GM23248 (cell line): ENCODE measurements at regions not wholly inside any gene's neighbourhood (a gene's known extent, or its start where the extent isn't known, plus 50 kb on each side); places are given as distances from the start of the nearest gene placed in this dataset.

Experiments
- DNase-seq: peaks from one replicate; pipeline ENCODE4 v3.0.0-alpha.2; 2015
- H2AFZ ChIP-seq: fragments of 200-600 bp; sonication (generic); 2 replicates; pipeline ENCODE4 v1.6.1; 2016; ENCODE audit warnings: antibody characterized with exemption
- H3F3A ChIP-seq: fragments of 200-600 bp; sonication (generic); 2 replicates; pipeline ENCODE4 v1.6.1; 2016; ENCODE audit warnings: mild to moderate bottlenecking, antibody characterized with exemption, mixed run types; ENCODE audit not compliant: insufficient read depth
- H3K27ac ChIP-seq: fragments of 200-600 bp; sonication (generic); 2 replicates; pipeline ENCODE4 v1.5.1; 2016; ENCODE audit warnings: mild to moderate bottlenecking
- H3K27me3 ChIP-seq: fragments of 200-600 bp; sonication (generic); replicated peaks from 2 replicates; pipeline ENCODE4 v1.6.1; 2016; ENCODE audit warnings: mild to moderate bottlenecking; ENCODE audit not compliant: insufficient read depth
- H3K36me3 ChIP-seq: fragments of 200-600 bp; sonication (generic); 2 replicates; pipeline ENCODE4 v1.6.1; 2016; ENCODE audit warnings: low read depth, mild to moderate bottlenecking
- H3K4me1 ChIP-seq: fragments of 200-600 bp; sonication (generic); 2 replicates; pipeline ENCODE4 v1.6.1; 2016; ENCODE audit warnings: mild to moderate bottlenecking; ENCODE audit not compliant: insufficient read depth
- H3K4me2 ChIP-seq: fragments of 200-600 bp; sonication (generic); one replicate; pipeline ENCODE4 v1.6.1; 2016; ENCODE audit warnings: mild to moderate bottlenecking; ENCODE audit not compliant: unreplicated experiment
- H3K4me3 ChIP-seq: fragments of 200-600 bp; sonication (generic); 2 replicates; pipeline ENCODE4 v1.5.1; 2016; ENCODE audit warnings: mild to moderate bottlenecking
- H3K79me2 ChIP-seq: fragments of 200-600 bp; sonication (generic); 2 replicates; pipeline ENCODE4 v1.6.1; 2016; ENCODE audit warnings: mild to moderate bottlenecking; ENCODE audit not compliant: insufficient read depth
- H3K9ac ChIP-seq: fragments of 200-600 bp; sonication (generic); 2 replicates; pipeline ENCODE4 v1.6.1; 2016; ENCODE audit warnings: mild to moderate bottlenecking
- H3K9me2 ChIP-seq: fragments of 200-600 bp; sonication (generic); 2 replicates; pipeline ENCODE4 v1.6.1; 2016; ENCODE audit warnings: mixed run types, mild to moderate bottlenecking, moderate library complexity; ENCODE audit not compliant: insufficient read depth
- H3K9me3 ChIP-seq: fragments of 200-600 bp; sonication (generic); one replicate; pipeline ENCODE4 v1.6.1; 2017; ENCODE audit warnings: low read depth
- H4K20me1 ChIP-seq: fragments of 200-600 bp; sonication (generic); 2 replicates; pipeline ENCODE4 v1.6.0; 2016; ENCODE audit not compliant: insufficient read depth
- EZH2 ChIP-seq: fragments of 200-600 bp; sonication (generic); IDR thresholded peaks from 2 replicates; pipeline ENCODE4 v1.6.1; 2018; ENCODE audit warnings: antibody characterized with exemption, mild to moderate bottlenecking; ENCODE audit not compliant: insufficient read depth, poor library complexity, severe bottlenecking
- EZH2phosphoT487 ChIP-seq: fragments of 200-600 bp; sonication (generic); IDR thresholded peaks from 2 replicates; pipeline ENCODE4 v1.6.1; 2018; ENCODE audit warnings: antibody characterized with exemption, moderate library complexity, mild to moderate bottlenecking, low read depth; ENCODE audit not compliant: insufficient read depth
- WGBS, 2 experiments: methylation state at CpG; one replicate each; pipeline ENCODE4 v1.1.6; 2015 to 2017; ENCODE audit warnings: low lambda C conversion rate in 2 of 2, low coverage in 1 of 2; ENCODE audit errors: missing lambda C conversion rate in 2 of 2; 5-methylcytosine and 5-hydroxymethylcytosine counted together
- in situ Hi-C: fragments of 300-500 bp; cut with MboI; formaldehyde crosslinking; loops from 2 replicates; pipeline ENCODE4 v1.15.0; 2020

- H3K4me2 ChIP-seq: no peak overlapping the region
- 66 to 72% methylated on average over 3 of the region's 3 CpGs for WGBS, 2 experiments
- no peaks in the 10 kb centered on the region for H3K27me3 ChIP-seq
- in situ Hi-C loops: no loop called here
- H3K4me1 ChIP-seq: no peaks in the 10 kb centered on the region
- no peak overlapping the region for H3K9ac ChIP-seq
- no peaks in the 10 kb centered on the region for H3K9me2 ChIP-seq
- no peaks in the 10 kb centered on the region for H3K79me2 ChIP-seq
- H3F3A ChIP-seq: no peaks in the 10 kb centered on the region
- no peak overlapping the region for H3K4me3 ChIP-seq
- TF ChIP-seq EZH2 (no peak), EZH2phosphoT487 (no peak)
- H4K20me1 ChIP-seq: no peaks in the 10 kb centered on the region
- H3K27ac ChIP-seq: no peak overlapping the region
- no peaks in the 10 kb centered on the region for H3K36me3 ChIP-seq
- no peak overlapping the region for H2AFZ ChIP-seq
- DNase-seq: no peak
- no peaks in the 10 kb centered on the region for H3K9me3 ChIP-seq
These were observed 188.0 kb upstream of the NAMPT start for GRCh38 chr7:106472741-106473140.

- Histone ChIP-seq H2AFZ (no peak overlapping the region; the same call in 1 of the 2 replicates), H3K9ac (no peak overlapping the region), H3K9me3 (no peaks in the 10 kb centered on the region), H3K4me2 (no peak overlapping the region), H4K20me1 (no peaks in the 10 kb centered on the region), H3K36me3 (no peaks in the 10 kb centered on the region), H3K4me3 (no peak overlapping the region), H3K4me1 (no peaks in the 10 kb centered on the region), H3F3A (no peaks in the 10 kb centered on the region), H3K27me3 (no peaks in the 10 kb centered on the region), H3K9me2 (no peaks in the 10 kb centered on the region), H3K79me2 (no peaks in the 10 kb centered on the region), H3K27ac (no peak overlapping the region)
- 86 to 88% methylated on average over 8 of the region's 8 CpGs for WGBS, 2 experiments
- DNase-seq: no peak
- in situ Hi-C loops: no loop called here
- TF ChIP-seq EZH2phosphoT487 (no peak), EZH2 (no peak)
These were observed 187.1 kb upstream of the NAMPT start for GRCh38 chr7:106471686-106472440.

- Histone ChIP-seq H3K9me2 (no peaks in the 10 kb centered on the region), H3K27ac (no peak overlapping the region), H3K4me1 (no peaks in the 10 kb centered on the region), H3F3A (no peaks in the 10 kb centered on the region), H3K9me3 (no peaks in the 10 kb centered on the region), H3K9ac (no peak overlapping the region), H3K36me3 (no peaks in the 10 kb centered on the region), H3K79me2 (no peaks in the 10 kb centered on the region), H2AFZ (no peak overlapping the region), H3K4me3 (no peak overlapping the region), H3K4me2 (no peak overlapping the region), H4K20me1 (no peaks in the 10 kb centered on the region), H3K27me3 (no peaks in the 10 kb centered on the region)
- DNase-seq: no peak
- no peak for TF ChIP-seq EZH2
- in situ Hi-C loops: no loop called here
- 74 to 83% methylated on average over 2 of the region's 2 CpGs for WGBS, 2 experiments
These were observed 186.2 kb upstream of the NAMPT start for GRCh38 chr7:106471021-106471420.

- no peaks in the 10 kb centered on the region for H4K20me1 ChIP-seq
- no peaks in the 10 kb centered on the region for H3F3A ChIP-seq
- no peaks in the 10 kb centered on the region for H3K9me3 ChIP-seq
- no peaks in the 10 kb centered on the region for H3K27me3 ChIP-seq
- in situ Hi-C loops: loop anchor here (5.0 kb wide), 1 partner anchor 290 kb away; no protein-coding TSS in a partner anchor
- no peak overlapping the region for H3K4me3 ChIP-seq
- H3K9me2 ChIP-seq: no peaks in the 10 kb centered on the region
- no peaks in the 10 kb centered on the region for H3K36me3 ChIP-seq
- WGBS, 2 experiments: 91 to 95% methylated on average over 5 of the region's 5 CpGs
- H3K4me1 ChIP-seq: no peaks in the 10 kb centered on the region
- no peak overlapping the region for H3K9ac ChIP-seq
- TF ChIP-seq EZH2phosphoT487 (no peak), EZH2 (no peak)
- no peak overlapping the region for H3K27ac ChIP-seq
- no peaks in the 10 kb centered on the region for H3K79me2 ChIP-seq
- H3K4me2 ChIP-seq: no peak overlapping the region
- H2AFZ ChIP-seq: no peak overlapping the region
- no peak for DNase-seq
These were observed 182.1 kb upstream of the NAMPT start for GRCh38 chr7:106466867-106467266.
